ENCODE measurements at regions not wholly inside any gene's neighbourhood (a gene's known extent, or its start where the extent isn't known, plus 50 kb on each side); places are given as distances from the start of the nearest gene placed in this dataset.

GRCh38 chr2:180246268-180246667, 239.2 kb upstream of the CWC22 start:
- TF ChIP-seq TAF1 (IDR thresholded peaks at IDR 0.05; ENCODE audit: borderline replicate concordance, insufficient read depth, low read length) (no peak), POLR2AphosphoS5 (IDR thresholded peaks at IDR 0.05; ENCODE audit: low read depth, low read length) (no peak), SIN3A (IDR thresholded peaks at IDR 0.05; ENCODE audit: borderline replicate concordance, insufficient read depth, low read length) (no peak), FOXP2 (optimal IDR thresholded peaks at IDR 0.05; ENCODE audit: borderline replicate concordance, extremely low read depth, extremely low read length, insufficient read depth) (no peak)
- TF ChIP-seq, protein P1, sequence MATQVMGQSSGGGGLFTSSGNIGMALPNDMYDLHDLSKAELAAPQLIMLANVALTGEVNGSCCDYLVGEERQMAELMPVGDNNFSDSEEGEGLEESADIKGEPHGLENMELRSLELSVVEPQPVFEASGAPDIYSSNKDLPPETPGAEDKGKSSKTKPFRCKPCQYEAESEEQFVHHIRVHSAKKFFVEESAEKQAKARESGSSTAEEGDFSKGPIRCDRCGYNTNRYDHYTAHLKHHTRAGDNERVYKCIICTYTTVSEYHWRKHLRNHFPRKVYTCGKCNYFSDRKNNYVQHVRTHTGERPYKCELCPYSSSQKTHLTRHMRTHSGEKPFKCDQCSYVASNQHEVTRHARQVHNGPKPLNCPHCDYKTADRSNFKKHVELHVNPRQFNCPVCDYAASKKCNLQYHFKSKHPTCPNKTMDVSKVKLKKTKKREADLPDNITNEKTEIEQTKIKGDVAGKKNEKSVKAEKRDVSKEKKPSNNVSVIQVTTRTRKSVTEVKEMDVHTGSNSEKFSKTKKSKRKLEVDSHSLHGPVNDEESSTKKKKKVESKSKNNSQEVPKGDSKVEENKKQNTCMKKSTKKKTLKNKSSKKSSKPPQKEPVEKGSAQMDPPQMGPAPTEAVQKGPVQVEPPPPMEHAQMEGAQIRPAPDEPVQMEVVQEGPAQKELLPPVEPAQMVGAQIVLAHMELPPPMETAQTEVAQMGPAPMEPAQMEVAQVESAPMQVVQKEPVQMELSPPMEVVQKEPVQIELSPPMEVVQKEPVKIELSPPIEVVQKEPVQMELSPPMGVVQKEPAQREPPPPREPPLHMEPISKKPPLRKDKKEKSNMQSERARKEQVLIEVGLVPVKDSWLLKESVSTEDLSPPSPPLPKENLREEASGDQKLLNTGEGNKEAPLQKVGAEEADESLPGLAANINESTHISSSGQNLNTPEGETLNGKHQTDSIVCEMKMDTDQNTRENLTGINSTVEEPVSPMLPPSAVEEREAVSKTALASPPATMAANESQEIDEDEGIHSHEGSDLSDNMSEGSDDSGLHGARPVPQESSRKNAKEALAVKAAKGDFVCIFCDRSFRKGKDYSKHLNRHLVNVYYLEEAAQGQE (IDR thresholded peaks at IDR 0.05; ENCODE audit: insufficient read depth in 1 of 2, low read depth in 2 of 2, low read length in 2 of 2) = no peak

DNA sequence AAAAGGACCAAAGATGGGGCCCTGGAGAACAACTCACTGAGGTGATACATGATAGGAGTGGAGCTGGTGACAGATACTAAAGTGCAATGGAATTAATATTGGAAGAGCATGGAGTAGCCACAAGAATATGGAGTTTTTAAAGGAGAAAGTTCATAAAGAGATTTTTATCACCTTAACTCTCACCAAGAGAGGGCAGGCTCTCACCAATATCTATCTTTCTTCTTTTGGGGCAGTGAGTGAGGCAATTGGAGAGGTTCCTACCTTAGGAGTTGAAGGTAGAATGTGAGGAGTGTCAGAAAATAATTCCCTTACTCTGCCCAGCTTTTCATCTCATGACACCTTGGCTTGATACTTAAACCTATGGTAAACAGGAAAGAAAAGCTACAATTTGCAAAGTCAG, 233.7 kb upstream of the CWC22 start:
- TF ChIP-seq, protein P1 (IDR thresholded peaks at IDR 0.05; ENCODE audit: insufficient read depth in 1 of 2, low read depth in 2 of 2, low read length in 2 of 2) = no peak
- no peak for TF ChIP-seq POLR2AphosphoS5 (IDR thresholded peaks at IDR 0.05; ENCODE audit: low read depth, low read length)
- TF ChIP-seq TAF1 (IDR thresholded peaks at IDR 0.05; ENCODE audit: borderline replicate concordance, insufficient read depth, low read length) = no peak
- TF ChIP-seq SIN3A (IDR thresholded peaks at IDR 0.05; ENCODE audit: borderline replicate concordance, insufficient read depth, low read length) = no peak
- no peak for TF ChIP-seq FOXP2 (optimal IDR thresholded peaks at IDR 0.05; ENCODE audit: borderline replicate concordance, extremely low read depth, extremely low read length, insufficient read depth)

- TF ChIP-seq FOXP2 (optimal IDR thresholded peaks at IDR 0.05; ENCODE audit: borderline replicate concordance, extremely low read depth, extremely low read length, insufficient read depth) (no peak), POLR2AphosphoS5 (IDR thresholded peaks at IDR 0.05; ENCODE audit: low read depth, low read length) (no peak), SIN3A (IDR thresholded peaks at IDR 0.05; ENCODE audit: borderline replicate concordance, insufficient read depth, low read length) (no peak), TAF1 (IDR thresholded peaks at IDR 0.05; ENCODE audit: borderline replicate concordance, insufficient read depth, low read length) (no peak)
- TF ChIP-seq, protein P1 (IDR thresholded peaks at IDR 0.05; ENCODE audit: insufficient read depth in 1 of 2, low read depth in 2 of 2, low read length in 2 of 2) = no peak
These were observed 231.6 kb upstream of the CWC22 start for GRCh38 chr2:180238729-180239128.

- TF ChIP-seq FOXP2 (optimal IDR thresholded peaks at IDR 0.05; ENCODE audit: borderline replicate concordance, extremely low read depth, extremely low read length, insufficient read depth) (no peak), SIN3A (IDR thresholded peaks at IDR 0.05; ENCODE audit: borderline replicate concordance, insufficient read depth, low read length) (no peak), TAF1 (IDR thresholded peaks at IDR 0.05; ENCODE audit: borderline replicate concordance, insufficient read depth, low read length) (no peak), POLR2AphosphoS5 (IDR thresholded peaks at IDR 0.05; ENCODE audit: low read depth, low read length) (no peak)
- TF ChIP-seq, protein P1 (IDR thresholded peaks at IDR 0.05; ENCODE audit: insufficient read depth in 1 of 2, low read depth in 2 of 2, low read length in 2 of 2) = no peak
These were observed 223.9 kb upstream of the CWC22 start for GRCh38 chr2:180231015-180231414.

DNA sequence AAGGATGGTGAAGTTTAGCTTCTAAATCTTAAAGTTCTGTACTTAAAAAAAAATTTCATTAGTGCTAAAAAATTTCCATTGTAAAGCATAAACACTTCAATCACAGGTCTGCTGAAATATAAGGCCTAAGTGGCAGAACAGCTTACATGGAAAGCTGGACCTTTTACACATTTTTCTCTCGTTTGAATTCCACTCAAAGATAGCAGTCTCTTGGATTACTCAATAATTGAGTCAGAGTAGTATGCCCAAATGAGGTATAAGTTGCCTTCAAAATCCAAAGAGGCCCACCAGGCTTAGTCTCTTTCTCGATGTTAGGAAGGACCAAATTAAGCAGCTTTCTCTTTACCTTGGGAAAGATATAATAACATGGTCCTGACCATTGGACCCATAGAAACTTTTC, 220.4 kb upstream of the CWC22 start:
- TF ChIP-seq FOXP2 (optimal IDR thresholded peaks at IDR 0.05; ENCODE audit: borderline replicate concordance, extremely low read depth, extremely low read length, insufficient read depth) = no peak
- no peak for TF ChIP-seq SIN3A (IDR thresholded peaks at IDR 0.05; ENCODE audit: borderline replicate concordance, insufficient read depth, low read length)
- no peak for TF ChIP-seq POLR2AphosphoS5 (IDR thresholded peaks at IDR 0.05; ENCODE audit: low read depth, low read length)
